NT2/D1 (cell line): ENCODE measurements at regions not wholly inside any gene's neighbourhood (a gene's known extent, or its start where the extent isn't known, plus 50 kb on each side); places are given as distances from the start of the nearest gene placed in this dataset.

Experiments
- SUZ12 ChIP-seq: IDR thresholded peaks from 2 replicates; pipeline ENCODE4 v1.6.1; 2011; ENCODE audit not compliant: insufficient read length, insufficient read depth; ENCODE audit errors: extremely low read depth
- YY1 ChIP-seq: IDR thresholded peaks from 2 replicates; pipeline ENCODE4 v1.6.1; 2011; ENCODE audit not compliant: insufficient read length, insufficient read depth
- ZNF274 ChIP-seq: IDR thresholded peaks from 2 replicates; pipeline ENCODE4 v1.6.1; 2011; ENCODE audit warnings: mild to moderate bottlenecking, low read depth, low read length

- TF ChIP-seq ZNF274 = no peak
- no peak for TF ChIP-seq SUZ12
- no peak for TF ChIP-seq YY1
These were observed 242.1 kb upstream of the NUDT12 start for GRCh38 chr5:103804711-103805110.
